ENCODE measurements at regions not wholly inside any gene's neighbourhood (a gene's known extent, or its start where the extent isn't known, plus 50 kb on each side); places are given as distances from the start of the nearest gene placed in this dataset.

DNA sequence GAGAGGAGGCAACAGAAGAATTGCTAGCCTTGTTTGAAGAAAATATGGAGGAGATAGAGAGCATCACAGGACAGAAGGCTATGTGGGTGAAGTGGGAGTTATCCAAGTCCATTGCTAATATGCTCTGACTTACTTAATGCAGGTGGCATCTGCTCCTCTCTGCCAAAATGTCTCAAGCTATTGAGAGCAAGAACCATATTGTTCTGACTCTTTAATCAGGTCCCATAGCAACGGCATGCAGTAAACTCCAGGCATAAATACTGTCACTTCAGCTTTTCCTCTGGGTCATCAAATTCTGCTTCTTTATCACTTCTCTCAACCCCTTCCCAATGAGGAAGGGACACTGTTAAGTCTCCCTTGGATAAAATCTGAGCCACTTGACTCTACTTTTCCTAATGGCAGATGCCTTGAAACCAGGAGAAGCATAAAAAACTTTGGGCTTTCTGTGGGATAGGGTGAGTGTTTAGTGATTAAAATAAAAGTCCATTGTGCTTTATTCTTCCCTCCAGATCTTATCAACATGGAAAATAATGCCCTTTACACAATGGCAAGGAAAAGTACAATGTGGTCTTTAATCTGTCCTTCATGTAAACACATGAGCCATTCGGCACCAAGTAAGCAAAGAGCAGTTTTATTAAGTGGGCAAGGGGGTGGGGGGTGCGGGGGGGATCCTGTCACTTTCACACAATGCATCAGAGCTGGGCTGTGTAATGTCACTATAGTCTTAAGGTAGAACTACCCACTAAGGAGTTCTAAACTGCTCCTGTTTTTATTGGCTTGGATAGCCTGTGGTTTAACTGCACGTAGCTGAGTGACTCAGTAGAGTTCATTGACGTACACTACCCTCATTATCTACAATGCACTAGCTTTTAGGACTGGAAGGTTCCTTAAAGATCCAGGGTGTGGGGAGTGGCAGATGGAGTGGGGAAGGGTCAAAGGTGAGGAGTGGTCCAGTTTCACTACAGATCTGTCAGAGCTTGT lies 71.0 kb upstream of the TARS1 start:
- peaks cover 36% of the 10 kb centered on the region for H3K27me3 ChIP-seq
- peaks cover 4% of the 10 kb centered on the region for H3K4me1 ChIP-seq (ENCODE audit: low read depth)
- H3K9me3 ChIP-seq (ENCODE audit: low read depth), result no peaks in the 10 kb centered on the region
- H3K36me3 ChIP-seq, result no peaks in the 10 kb centered on the region
- TF ChIP-seq, protein P1, sequence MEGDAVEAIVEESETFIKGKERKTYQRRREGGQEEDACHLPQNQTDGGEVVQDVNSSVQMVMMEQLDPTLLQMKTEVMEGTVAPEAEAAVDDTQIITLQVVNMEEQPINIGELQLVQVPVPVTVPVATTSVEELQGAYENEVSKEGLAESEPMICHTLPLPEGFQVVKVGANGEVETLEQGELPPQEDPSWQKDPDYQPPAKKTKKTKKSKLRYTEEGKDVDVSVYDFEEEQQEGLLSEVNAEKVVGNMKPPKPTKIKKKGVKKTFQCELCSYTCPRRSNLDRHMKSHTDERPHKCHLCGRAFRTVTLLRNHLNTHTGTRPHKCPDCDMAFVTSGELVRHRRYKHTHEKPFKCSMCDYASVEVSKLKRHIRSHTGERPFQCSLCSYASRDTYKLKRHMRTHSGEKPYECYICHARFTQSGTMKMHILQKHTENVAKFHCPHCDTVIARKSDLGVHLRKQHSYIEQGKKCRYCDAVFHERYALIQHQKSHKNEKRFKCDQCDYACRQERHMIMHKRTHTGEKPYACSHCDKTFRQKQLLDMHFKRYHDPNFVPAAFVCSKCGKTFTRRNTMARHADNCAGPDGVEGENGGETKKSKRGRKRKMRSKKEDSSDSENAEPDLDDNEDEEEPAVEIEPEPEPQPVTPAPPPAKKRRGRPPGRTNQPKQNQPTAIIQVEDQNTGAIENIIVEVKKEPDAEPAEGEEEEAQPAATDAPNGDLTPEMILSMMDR (IDR thresholded peaks at IDR 0.05; ENCODE audit: low read depth, low read length), result no peak
- H3K4me3 ChIP-seq, result no peak overlapping the region
- DNase-seq (ENCODE audit: low read depth in 1 of 2, low spot score in 1 of 2), result peak in 1 of 2 donors; percentile 95
- H3K27ac ChIP-seq, result no peak overlapping the region

DNA sequence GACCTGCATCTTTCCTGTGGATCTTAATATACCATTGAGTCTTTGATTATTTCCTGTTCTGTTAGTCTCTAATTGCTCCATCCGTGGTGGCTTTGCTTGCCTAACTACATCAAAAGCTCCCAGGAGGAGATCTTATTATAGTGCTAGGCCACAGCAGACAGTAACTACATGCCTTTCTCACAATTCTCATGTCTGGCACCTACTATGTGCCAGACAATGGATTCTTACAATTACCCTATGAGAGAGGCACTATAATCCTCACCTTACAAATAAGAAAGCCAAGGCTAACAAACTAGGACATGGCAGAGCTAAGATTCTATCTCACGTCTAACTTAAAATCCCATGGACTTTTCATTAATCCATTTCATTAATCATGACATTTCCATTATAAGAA lies 70.3 kb upstream of the TARS1 start:
- H3K4me3 ChIP-seq, result no peak overlapping the region
- H3K36me3 ChIP-seq, result no peaks in the 10 kb centered on the region
- H3K27me3 ChIP-seq, result peaks cover 36% of the 10 kb centered on the region
- DNase-seq (ENCODE audit: low read depth in 1 of 2, low spot score in 1 of 2), result no peak
- peaks cover 4% of the 10 kb centered on the region for H3K4me1 ChIP-seq (ENCODE audit: low read depth)
- TF ChIP-seq, protein P1 (IDR thresholded peaks at IDR 0.05; ENCODE audit: low read depth, low read length), result no peak
- no peak overlapping the region for H3K27ac ChIP-seq
- H3K9me3 ChIP-seq (ENCODE audit: low read depth), result no peaks in the 10 kb centered on the region

GRCh38 chr5:33371660-33372059 lies 69.1 kb upstream of the TARS1 start:
- Histone ChIP-seq H3K9me3 (ENCODE audit: low read depth) (no peaks in the 10 kb centered on the region), H3K4me3 (no peak overlapping the region), H3K36me3 (no peaks in the 10 kb centered on the region), H3K27me3 (peaks cover 36% of the 10 kb centered on the region), H3K27ac (no peak overlapping the region), H3K4me1 (ENCODE audit: low read depth) (peaks cover 4% of the 10 kb centered on the region)
- TF ChIP-seq, protein P1 (IDR thresholded peaks at IDR 0.05; ENCODE audit: low read depth, low read length), result no peak
- DNase-seq (ENCODE audit: low read depth in 1 of 2, low spot score in 1 of 2), result no peak

DNA sequence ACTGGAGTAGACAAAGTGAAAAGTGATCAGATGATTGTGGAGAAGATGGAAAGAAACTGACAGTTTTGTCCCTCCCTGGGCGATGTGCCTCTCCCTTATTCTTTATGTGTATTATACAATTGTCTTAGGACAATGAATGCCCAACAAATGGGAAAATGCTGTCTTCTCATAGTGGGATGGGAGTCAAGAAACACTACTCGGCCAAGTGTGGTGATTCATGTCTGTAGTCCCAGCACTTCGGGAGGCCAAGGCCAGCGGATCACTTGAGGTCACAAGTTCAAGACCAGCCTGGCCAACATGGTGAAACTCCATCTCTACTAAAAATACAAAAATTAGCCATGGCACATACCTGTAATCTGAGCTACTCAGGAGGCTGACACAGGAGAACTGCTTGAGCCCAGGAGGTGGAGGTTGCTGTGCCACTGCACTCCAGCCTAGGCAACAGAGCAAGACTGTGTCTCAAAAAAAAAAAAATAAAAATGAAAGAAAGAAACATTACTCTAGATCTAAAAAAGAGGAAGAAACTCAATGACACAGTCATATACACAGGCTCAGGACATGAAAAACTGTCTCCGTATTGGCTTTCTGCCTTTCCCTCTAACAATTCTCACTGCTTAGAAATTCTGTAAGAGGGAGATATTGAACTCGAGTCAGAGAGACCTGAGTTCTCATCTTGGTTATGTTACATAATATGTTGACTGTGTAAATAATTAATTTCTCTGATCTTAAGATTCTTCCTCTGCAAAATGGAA lies 67.9 kb upstream of the TARS1 start:
- Histone ChIP-seq H3K9me3 (ENCODE audit: low read depth) (no peaks in the 10 kb centered on the region), H3K4me1 (ENCODE audit: low read depth) (peaks cover 4% of the 10 kb centered on the region), H3K36me3 (no peaks in the 10 kb centered on the region), H3K4me3 (no peak overlapping the region), H3K27me3 (peaks cover 30% of the 10 kb centered on the region), H3K27ac (no peak overlapping the region)
- TF ChIP-seq, protein P1 (IDR thresholded peaks at IDR 0.05; ENCODE audit: low read depth, low read length), result no peak
- no peak for DNase-seq (ENCODE audit: low read depth in 1 of 2, low spot score in 1 of 2)

GRCh38 chr5:33375900-33376299 lies 64.9 kb upstream of the TARS1 start:
- TF ChIP-seq, protein P1 (IDR thresholded peaks at IDR 0.05; ENCODE audit: low read depth, low read length), result no peak
- H3K9me3 ChIP-seq (ENCODE audit: low read depth), result no peaks in the 10 kb centered on the region
- H3K27me3 ChIP-seq, result peaks cover 12% of the 10 kb centered on the region
- no peak for DNase-seq (ENCODE audit: low read depth in 1 of 2, low spot score in 1 of 2)
- H3K27ac ChIP-seq, result no peak overlapping the region
- no peak overlapping the region for H3K4me3 ChIP-seq
- H3K4me1 ChIP-seq (ENCODE audit: low read depth), result peaks cover 4% of the 10 kb centered on the region
- no peaks in the 10 kb centered on the region for H3K36me3 ChIP-seq
